H9 (cell line): ENCODE measurements at regions not wholly inside any gene's neighbourhood (a gene's known extent, or its start where the extent isn't known, plus 50 kb on each side); places are given as distances from the start of the nearest gene placed in this dataset.
"Not testable (repeated sequence)": the region's sequence is repeated elsewhere in the genome, so short reads cannot be mapped to it uniquely, and the experiment has no call there.

ENCODE experiments used
- DNase-seq: peaks from one replicate; pipeline ENCODE4 v3.0.0-alpha.2; 2017
- H2AFZ ChIP-seq: one replicate; pipeline ENCODE4 v1.6.1; 2013; ENCODE audit warnings: mild to moderate bottlenecking, low read length, control low read depth, moderate library complexity
- H2AK5ac ChIP-seq: 2 replicates; pipeline ENCODE4 v1.6.1; 2013; ENCODE audit warnings: low read length, control low read depth, mixed read lengths; ENCODE audit not compliant: insufficient read length
- H2BK120ac ChIP-seq: one replicate; pipeline ENCODE4 v1.6.1; 2013; ENCODE audit warnings: low read depth, mild to moderate bottlenecking, low read length, control low read depth, inconsistent platforms; ENCODE audit not compliant: poor library complexity, severe bottlenecking
- H2BK12ac ChIP-seq: 2 replicates; pipeline ENCODE4 v1.6.1; 2013; ENCODE audit warnings: low read length, control low read depth, mixed read lengths, low read depth; ENCODE audit not compliant: insufficient read length
- H2BK15ac ChIP-seq: 2 replicates; pipeline ENCODE4 v1.6.1; 2013; ENCODE audit warnings: low read depth, low read length, control low read depth
- H2BK20ac ChIP-seq: one replicate; pipeline ENCODE4 v1.6.1; 2013; ENCODE audit warnings: low read depth, mild to moderate bottlenecking, low read length, control low read depth, inconsistent platforms; ENCODE audit not compliant: poor library complexity, severe bottlenecking
- H2BK5ac ChIP-seq: 2 replicates; pipeline ENCODE4 v1.6.1; 2013; ENCODE audit warnings: low read length, control low read depth, mixed read lengths; ENCODE audit not compliant: insufficient read length
- H3K14ac ChIP-seq: 2 replicates; pipeline ENCODE4 v1.6.1; 2013; ENCODE audit warnings: low read length, control low read depth; ENCODE audit not compliant: insufficient read depth
- H3K18ac ChIP-seq: 2 replicates; pipeline ENCODE4 v1.6.1; 2013; ENCODE audit warnings: low read depth, mild to moderate bottlenecking, mixed read lengths, low read length, control low read depth; ENCODE audit not compliant: insufficient read length
- H3K23ac ChIP-seq: 2 replicates; pipeline ENCODE4 v1.6.1; 2013; ENCODE audit warnings: low read length, control low read depth, mixed read lengths, low read depth; ENCODE audit not compliant: insufficient read length
- H3K23me2 ChIP-seq: 2 replicates; pipeline ENCODE4 v1.6.1; 2013; ENCODE audit warnings: low read depth, mild to moderate bottlenecking, mixed read lengths, low read length, control low read depth; ENCODE audit not compliant: insufficient read length, poor library complexity, severe bottlenecking
- H3K27ac ChIP-seq: 2 replicates; pipeline ENCODE4 v1.5.1; 2013; ENCODE audit warnings: low read length, control low read depth, mixed read lengths, low read depth; ENCODE audit not compliant: insufficient read length
- H3K27me3 ChIP-seq: 2 replicates; pipeline ENCODE4 v1.6.1; 2013; ENCODE audit warnings: low read length, control low read depth, inconsistent platforms; ENCODE audit not compliant: insufficient read depth
- H3K4ac ChIP-seq: 2 replicates; pipeline ENCODE4 v1.6.1; 2013; ENCODE audit warnings: low read depth, mild to moderate bottlenecking, control low read depth, inconsistent platforms, low read length, moderate library complexity
- H3K4me1 ChIP-seq: 2 replicates; pipeline ENCODE4 v1.6.1; 2013; ENCODE audit warnings: low read length, control low read depth, inconsistent platforms; ENCODE audit not compliant: insufficient read depth
- H3K4me2 ChIP-seq: 2 replicates; pipeline ENCODE4 v1.6.1; 2013; ENCODE audit warnings: low read length, control low read depth, mixed read lengths; ENCODE audit not compliant: insufficient read length, insufficient read depth
- H3K56ac ChIP-seq: 2 replicates; pipeline ENCODE4 v1.6.1; 2013; ENCODE audit warnings: low read depth, mild to moderate bottlenecking, mixed read lengths, low read length, control low read depth; ENCODE audit not compliant: insufficient read length
- H3K79me1 ChIP-seq: 2 replicates; pipeline ENCODE4 v1.6.1; 2013; ENCODE audit warnings: low read depth, mild to moderate bottlenecking, moderate library complexity, low read length, control low read depth, inconsistent platforms; ENCODE audit not compliant: insufficient read depth, poor library complexity, severe bottlenecking
- H3K79me2 ChIP-seq: 2 replicates; pipeline ENCODE4 v1.6.1; 2013; ENCODE audit warnings: low read length, control low read depth, inconsistent platforms; ENCODE audit not compliant: insufficient read depth
- H3K9ac ChIP-seq: 2 replicates; pipeline ENCODE4 v1.6.1; 2013; ENCODE audit warnings: low read length, control low read depth, mixed read lengths; ENCODE audit not compliant: insufficient read length; ENCODE audit errors: extremely low read depth
- H3K9me3 ChIP-seq: one replicate; pipeline ENCODE4 v1.6.1; 2013; ENCODE audit warnings: low read depth, low read length, inconsistent platforms; ENCODE audit not compliant: control insufficient read depth
- H3T11ph ChIP-seq: one replicate; pipeline ENCODE4 v1.6.1; 2013; ENCODE audit warnings: mild to moderate bottlenecking, low read length, control low read depth, inconsistent platforms
- H4K20me1 ChIP-seq: one replicate; pipeline ENCODE4 v1.6.1; 2013; ENCODE audit not compliant: control insufficient read depth, insufficient read length, insufficient read depth
- H4K5ac ChIP-seq: 2 replicates; pipeline ENCODE4 v1.6.1; 2013; ENCODE audit warnings: low read depth, mild to moderate bottlenecking, mixed read lengths, low read length, control low read depth; ENCODE audit not compliant: insufficient read length
- H4K8ac ChIP-seq: replicated peaks from 2 replicates; pipeline ENCODE4 v1.6.1; 2013; ENCODE audit warnings: low read length, control low read depth, mixed read lengths, low read depth; ENCODE audit not compliant: insufficient read length
- H4K91ac ChIP-seq: 2 replicates; pipeline ENCODE4 v1.6.1; 2013; ENCODE audit warnings: low read depth, mild to moderate bottlenecking, moderate library complexity, mixed read lengths, low read length, control low read depth; ENCODE audit not compliant: insufficient read length
- H3K27ac Mint-ChIP-seq, 3 experiments: 2 replicates in 2 of 3; 3 replicates in 1 of 3; pipeline ENCODE4 v1.8.0; 2020 to 2021; ENCODE audit warnings: mixed read lengths in 3 of 3, mild to moderate bottlenecking in 1 of 3, moderate library complexity in 1 of 3
- H3K27me3 Mint-ChIP-seq: 2 replicates; pipeline ENCODE4 v1.8.0; 2021; ENCODE audit warnings: low read depth, mild to moderate bottlenecking, moderate library complexity, mixed read lengths
- H3K36me3 Mint-ChIP-seq, 3 experiments: 2 replicates in 2 of 3; 3 replicates in 1 of 3; pipeline ENCODE4 v1.8.0; 2020 to 2021; ENCODE audit warnings: low read depth in 3 of 3, mixed read lengths in 3 of 3; ENCODE audit not compliant: insufficient read depth in 1 of 3
- H3K4me1 Mint-ChIP-seq, 2 experiments: 2 replicates each; pipeline ENCODE4 v1.8.0; 2020; ENCODE audit warnings: mixed read lengths in 2 of 2
- H3K4me3 Mint-ChIP-seq, 2 experiments: 2 replicates in 1 of 2; 3 replicates in 1 of 2; pipeline ENCODE4 v1.8.0; 2020 to 2021; ENCODE audit warnings: mild to moderate bottlenecking in 2 of 2, mixed read lengths in 2 of 2, moderate library complexity in 1 of 2
- H3K9me3 Mint-ChIP-seq, 2 experiments: 2 replicates in 1 of 2; 3 replicates in 1 of 2; pipeline ENCODE4 v1.8.0; 2020; ENCODE audit warnings: mild to moderate bottlenecking in 2 of 2, mixed read lengths in 2 of 2, moderate library complexity in 1 of 2
- WGBS: extraction: QIAGEN DNeasy Blood & Tissue Kit; methylation state at CpG from one replicate; pipeline ENCODE4 v1.1.7; 2013; ENCODE audit warnings: missing lambda C conversion rate, low lambda C conversion rate, mixed read lengths; ENCODE audit not compliant: insufficient read length; ENCODE audit errors: extremely low coverage; 5-methylcytosine and 5-hydroxymethylcytosine counted together

DNA sequence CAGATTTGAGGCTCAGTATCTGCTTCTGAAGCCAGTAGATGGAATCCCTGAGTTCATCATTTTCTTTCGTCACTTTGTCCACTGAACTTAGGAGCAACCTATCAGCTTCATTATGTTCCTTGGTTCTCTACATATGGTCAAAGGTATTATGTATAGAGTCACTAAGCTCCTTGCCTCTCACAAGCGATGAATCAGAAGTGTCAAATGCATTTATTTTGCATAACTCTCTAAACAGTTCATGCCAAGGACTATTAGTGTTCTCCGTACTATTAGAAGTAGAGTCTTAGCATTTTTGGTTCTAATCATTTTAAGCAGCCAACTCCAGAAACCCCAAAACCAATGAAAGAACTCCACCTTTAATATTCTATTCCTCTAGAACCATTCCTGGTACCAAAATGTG is 278.5 kb downstream of the C12orf75 start:
- H3K4ac ChIP-seq, H3K27ac ChIP-seq, H3K4me1 Mint-ChIP-seq, H3K27ac Mint-ChIP-seq, H2BK15ac ChIP-seq, H4K91ac ChIP-seq, H3K56ac ChIP-seq, H3K23ac ChIP-seq, H3T11ph ChIP-seq, H3K79me1 ChIP-seq, H2BK5ac ChIP-seq, H2AK5ac ChIP-seq, H4K5ac ChIP-seq, H4K8ac ChIP-seq, H3K27me3 Mint-ChIP-seq, H3K79me2 ChIP-seq, H3K18ac ChIP-seq, H2BK12ac ChIP-seq, H3K4me3 Mint-ChIP-seq, H3K9ac ChIP-seq, H3K27me3 ChIP-seq, H2BK120ac ChIP-seq, H3K4me1 ChIP-seq, H2AFZ ChIP-seq, H3K9me3 Mint-ChIP-seq, DNase-seq, H3K14ac ChIP-seq, H3K9me3 ChIP-seq, H3K23me2 ChIP-seq, H3K4me2 ChIP-seq, H2BK20ac ChIP-seq, H4K20me1 ChIP-seq, H3K36me3 Mint-ChIP-seq: not testable (repeated sequence)
- WGBS, result no CpG with 5 or more reads among the region's 3 CpGs
